GM12873 (cell line): ENCODE measurements at regions not wholly inside any gene's neighbourhood (a gene's known extent, or its start where the extent isn't known, plus 50 kb on each side); places are given as distances from the start of the nearest gene placed in this dataset.
A peak's percentile ranks its signal among the peaks of the same experiment; 100 is the strongest.

ENCODE experiments used
- TF ChIP-seq, protein P1 (sequence below): IDR thresholded peaks from 2 replicates; pipeline ENCODE4 v1.5.1; 2012; ENCODE audit warnings: low read depth, mild to moderate bottlenecking, moderate library complexity, low read length, control low read depth; ENCODE audit not compliant: insufficient read depth; ENCODE audit errors: missing control alignments

DNA sequence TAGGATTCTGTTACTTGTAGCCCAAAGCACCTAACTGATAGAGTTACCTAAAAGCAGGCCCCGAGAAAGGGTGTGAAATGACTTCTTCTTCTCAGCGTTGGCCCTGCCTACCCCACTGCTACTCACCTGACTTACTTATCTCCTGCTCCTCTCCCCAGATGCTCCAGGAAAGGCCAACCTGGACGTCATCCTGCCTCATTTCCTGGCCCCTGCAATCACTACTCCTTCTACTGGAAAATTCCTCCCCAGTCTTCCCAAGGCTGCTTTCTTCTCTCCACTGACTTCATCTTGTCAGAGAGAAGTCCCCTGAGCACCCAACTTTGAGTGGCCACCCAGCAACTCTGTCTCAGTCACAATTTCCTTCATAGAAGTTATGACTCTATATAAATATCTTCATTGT is 63.4 kb upstream of the KLF7 start:
- TF ChIP-seq, protein P1, sequence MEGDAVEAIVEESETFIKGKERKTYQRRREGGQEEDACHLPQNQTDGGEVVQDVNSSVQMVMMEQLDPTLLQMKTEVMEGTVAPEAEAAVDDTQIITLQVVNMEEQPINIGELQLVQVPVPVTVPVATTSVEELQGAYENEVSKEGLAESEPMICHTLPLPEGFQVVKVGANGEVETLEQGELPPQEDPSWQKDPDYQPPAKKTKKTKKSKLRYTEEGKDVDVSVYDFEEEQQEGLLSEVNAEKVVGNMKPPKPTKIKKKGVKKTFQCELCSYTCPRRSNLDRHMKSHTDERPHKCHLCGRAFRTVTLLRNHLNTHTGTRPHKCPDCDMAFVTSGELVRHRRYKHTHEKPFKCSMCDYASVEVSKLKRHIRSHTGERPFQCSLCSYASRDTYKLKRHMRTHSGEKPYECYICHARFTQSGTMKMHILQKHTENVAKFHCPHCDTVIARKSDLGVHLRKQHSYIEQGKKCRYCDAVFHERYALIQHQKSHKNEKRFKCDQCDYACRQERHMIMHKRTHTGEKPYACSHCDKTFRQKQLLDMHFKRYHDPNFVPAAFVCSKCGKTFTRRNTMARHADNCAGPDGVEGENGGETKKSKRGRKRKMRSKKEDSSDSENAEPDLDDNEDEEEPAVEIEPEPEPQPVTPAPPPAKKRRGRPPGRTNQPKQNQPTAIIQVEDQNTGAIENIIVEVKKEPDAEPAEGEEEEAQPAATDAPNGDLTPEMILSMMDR = no peak

DNA sequence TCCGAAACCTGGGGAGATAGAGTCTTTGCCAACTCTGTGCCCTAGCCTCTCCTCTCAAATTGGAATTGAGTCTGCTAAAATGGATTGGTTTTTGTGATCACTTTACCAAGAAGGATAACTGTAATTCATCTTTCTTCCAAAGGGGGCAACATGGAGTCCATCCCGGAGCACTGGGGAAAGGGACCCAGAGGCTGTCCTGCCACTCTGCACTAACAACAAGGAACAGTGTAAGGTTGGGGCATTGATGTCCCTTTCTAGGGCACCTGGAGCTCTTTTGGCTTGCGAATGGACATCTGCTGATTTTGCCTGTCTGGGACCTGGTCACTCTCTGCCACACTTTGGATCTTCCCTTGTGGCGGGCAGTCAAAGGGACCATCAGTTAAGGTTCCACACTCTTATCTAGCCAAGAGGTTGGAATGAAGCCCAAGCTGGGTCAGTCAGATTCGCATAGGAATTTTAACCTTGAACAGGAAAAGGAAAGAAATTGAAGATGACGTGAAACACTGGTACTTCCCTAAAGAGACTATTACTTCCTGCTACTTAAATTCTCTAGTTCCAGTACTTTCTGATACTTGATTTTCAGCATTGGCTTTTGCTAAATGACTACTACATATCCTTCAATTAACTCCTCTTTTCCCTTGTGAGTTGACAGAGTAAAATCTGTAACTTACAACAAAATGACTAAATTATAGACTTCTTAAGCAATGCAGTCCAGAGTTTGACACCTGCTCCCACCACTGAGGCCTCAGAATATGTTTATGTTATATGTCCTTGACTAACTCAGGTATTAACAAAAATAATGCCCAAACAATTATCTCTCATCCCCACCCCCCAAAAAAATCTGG is 64.7 kb upstream of the KLF7 start:
- TF ChIP-seq, protein P1 = peak; percentile 71

DNA sequence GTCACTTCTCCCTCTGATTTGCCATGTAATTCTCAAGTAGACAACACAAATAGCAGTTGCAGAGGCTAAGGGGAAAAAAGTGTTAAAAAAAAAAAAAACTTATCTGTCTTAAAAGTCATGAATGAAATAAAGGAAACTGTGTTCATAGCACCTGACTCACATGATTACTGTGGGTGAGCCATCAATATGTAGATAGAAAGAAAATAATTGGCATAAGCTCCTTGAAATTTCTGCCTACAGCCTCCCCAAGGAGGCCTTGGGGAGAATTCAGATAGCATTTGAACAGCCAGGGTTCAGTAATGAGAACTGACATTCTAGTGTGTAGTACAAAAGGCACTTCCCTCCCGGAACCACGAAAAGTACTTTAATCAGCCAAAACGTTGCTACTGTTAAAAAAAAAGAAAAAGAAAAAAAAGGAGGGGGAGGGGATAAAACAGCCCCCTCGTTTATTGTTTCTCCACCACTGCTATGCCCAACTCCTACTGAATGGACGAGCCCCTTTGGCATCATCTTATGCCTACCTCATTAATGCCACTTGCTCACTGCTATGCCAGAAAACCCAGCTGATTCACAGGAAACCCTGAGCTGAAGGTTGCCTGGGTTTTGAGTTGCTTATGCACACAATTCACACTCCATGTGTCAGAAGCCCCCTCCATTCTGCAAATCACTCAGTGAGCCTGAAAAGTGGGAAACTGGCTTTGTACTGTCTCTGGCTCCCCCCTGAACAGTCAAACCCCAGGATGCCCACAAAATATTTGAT is 65.5 kb upstream of the KLF7 start:
- TF ChIP-seq, protein P1 = no peak

DNA sequence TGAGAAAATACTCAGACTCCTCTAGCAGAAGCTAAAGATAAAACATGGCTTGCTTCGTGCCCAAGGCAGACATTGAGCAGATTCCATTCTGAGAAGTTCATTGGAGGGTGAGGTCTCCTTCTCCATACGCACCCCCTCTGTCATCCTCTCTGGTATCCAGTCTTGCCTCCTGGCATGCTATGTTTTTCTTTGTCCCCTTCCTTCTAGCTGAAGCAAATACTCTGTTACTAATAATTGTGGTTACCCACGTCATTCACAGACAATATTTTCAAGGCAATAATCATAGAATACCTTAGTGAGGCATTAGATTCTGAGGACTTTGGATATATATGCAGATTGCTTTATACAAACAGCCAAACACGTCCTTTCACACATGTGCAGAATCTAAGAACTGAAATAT is 66.2 kb upstream of the KLF7 start:
- TF ChIP-seq, protein P1 = no peak

DNA sequence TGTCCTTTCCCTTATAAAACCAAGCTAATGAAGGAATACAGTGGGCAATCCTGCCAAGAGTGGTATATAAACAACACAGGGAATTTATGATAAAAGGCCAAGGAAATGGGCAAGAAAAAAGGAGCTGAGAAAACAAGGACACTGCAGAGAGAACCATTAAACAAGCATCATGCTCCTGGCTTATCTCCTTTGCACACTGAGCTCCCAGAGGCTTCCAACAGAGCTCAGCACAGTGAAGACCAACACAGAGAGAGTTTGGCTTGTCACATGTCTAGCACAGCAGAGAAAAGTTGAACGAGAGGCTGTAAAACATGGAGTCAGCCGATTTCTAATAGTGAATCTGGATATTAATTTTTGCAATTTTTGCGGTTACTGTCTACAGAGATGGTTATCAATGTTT is 68.0 kb upstream of the KLF7 start:
- TF ChIP-seq, protein P1 = no peak

DNA sequence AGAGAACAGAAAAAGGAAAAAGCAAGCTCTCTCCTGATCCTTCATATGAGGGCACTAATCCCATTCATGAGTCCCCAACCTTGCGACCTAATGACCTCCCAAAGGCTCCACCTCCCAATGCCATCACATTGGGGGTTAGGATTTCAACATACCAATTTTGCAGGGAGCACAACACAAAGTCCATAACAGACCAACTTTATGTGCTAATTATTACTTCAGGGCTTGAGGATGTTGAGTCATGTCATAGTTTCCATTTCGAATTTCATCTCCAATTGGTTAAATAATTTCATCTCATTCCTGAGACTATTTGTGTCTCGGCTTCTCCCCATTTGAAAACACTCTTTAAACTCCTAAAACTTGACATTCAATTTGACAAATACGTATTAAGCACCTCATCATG is 69.9 kb upstream of the KLF7 start:
- TF ChIP-seq, protein P1 = no peak

DNA sequence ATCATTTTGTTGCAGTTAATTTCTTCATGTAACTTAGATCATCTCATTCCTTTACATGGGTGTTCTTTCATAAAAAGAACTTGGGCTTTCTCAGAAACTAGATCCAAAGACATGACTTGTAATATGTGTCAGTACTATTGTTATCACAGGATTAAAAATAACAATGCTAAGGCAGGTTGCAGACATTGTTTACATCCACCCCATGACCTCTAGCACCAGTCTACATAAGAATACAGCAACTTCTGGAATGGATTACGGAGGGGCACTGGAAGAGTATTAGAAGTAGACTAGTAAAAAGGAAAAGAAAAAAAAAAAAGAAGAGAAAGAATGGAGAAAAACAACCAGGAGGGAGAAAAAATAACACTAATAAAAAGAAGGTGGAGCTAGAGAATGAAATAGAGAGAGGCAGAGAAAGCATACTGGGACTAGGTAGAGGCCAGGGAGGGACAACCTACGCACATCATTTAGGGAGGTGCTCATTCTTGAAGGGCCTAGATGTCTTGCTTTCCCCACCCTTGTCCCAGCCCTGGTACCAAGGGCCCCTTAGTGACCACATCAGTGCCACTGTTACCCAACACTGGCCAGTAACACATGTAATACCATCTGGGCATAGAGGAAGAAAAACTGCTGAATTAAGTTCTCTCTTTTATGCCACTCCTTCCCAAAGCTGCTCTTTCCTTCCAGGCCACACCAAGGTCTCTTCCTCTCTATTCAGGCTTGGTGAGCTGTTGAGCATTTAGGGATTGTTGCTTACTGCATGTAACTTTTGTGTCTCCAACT is 70.6 kb upstream of the KLF7 start:
- TF ChIP-seq, protein P1 = no peak
